ENCODE measurements at regions not wholly inside any gene's neighbourhood (a gene's known extent, or its start where the extent isn't known, plus 50 kb on each side); places are given as distances from the start of the nearest gene placed in this dataset.
A peak's percentile ranks its signal among the peaks of the same experiment; 100 is the strongest.

GRCh38 chr11:27195837-27196202 is 155.2 kb downstream of the BBOX1 start:
- no peak for TF ChIP-seq TCF7L2 (IDR thresholded peaks at IDR 0.05; ENCODE audit: low read depth, low read length)
- TF ChIP-seq CTCF (IDR thresholded peaks at IDR 0.05): no peak
- TF ChIP-seq, protein P1, sequence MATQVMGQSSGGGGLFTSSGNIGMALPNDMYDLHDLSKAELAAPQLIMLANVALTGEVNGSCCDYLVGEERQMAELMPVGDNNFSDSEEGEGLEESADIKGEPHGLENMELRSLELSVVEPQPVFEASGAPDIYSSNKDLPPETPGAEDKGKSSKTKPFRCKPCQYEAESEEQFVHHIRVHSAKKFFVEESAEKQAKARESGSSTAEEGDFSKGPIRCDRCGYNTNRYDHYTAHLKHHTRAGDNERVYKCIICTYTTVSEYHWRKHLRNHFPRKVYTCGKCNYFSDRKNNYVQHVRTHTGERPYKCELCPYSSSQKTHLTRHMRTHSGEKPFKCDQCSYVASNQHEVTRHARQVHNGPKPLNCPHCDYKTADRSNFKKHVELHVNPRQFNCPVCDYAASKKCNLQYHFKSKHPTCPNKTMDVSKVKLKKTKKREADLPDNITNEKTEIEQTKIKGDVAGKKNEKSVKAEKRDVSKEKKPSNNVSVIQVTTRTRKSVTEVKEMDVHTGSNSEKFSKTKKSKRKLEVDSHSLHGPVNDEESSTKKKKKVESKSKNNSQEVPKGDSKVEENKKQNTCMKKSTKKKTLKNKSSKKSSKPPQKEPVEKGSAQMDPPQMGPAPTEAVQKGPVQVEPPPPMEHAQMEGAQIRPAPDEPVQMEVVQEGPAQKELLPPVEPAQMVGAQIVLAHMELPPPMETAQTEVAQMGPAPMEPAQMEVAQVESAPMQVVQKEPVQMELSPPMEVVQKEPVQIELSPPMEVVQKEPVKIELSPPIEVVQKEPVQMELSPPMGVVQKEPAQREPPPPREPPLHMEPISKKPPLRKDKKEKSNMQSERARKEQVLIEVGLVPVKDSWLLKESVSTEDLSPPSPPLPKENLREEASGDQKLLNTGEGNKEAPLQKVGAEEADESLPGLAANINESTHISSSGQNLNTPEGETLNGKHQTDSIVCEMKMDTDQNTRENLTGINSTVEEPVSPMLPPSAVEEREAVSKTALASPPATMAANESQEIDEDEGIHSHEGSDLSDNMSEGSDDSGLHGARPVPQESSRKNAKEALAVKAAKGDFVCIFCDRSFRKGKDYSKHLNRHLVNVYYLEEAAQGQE (IDR thresholded peaks at IDR 0.05; ENCODE audit: insufficient read depth in 1 of 2, low read depth in 2 of 2, low read length in 1 of 2): no peak
- TF ChIP-seq POLR2AphosphoS5 (IDR thresholded peaks at IDR 0.05; ENCODE audit: low read depth, low read length): no peak
- TF ChIP-seq SIN3A (IDR thresholded peaks at IDR 0.05; ENCODE audit: borderline replicate concordance, insufficient read depth, low read depth, low read length): no peak
- peaks cover 23% of the 10 kb centered on the region for H3K4me1 ChIP-seq (ENCODE audit: control insufficient read depth, insufficient read depth, low read length)
- peak overlapping the region; percentile 83; the same call in 1 of the 2 replicates for H3K27ac ChIP-seq (ENCODE audit: low read length)
- H3K9me3 ChIP-seq (ENCODE audit: control insufficient read depth, insufficient read depth, low read depth, low read length): no peaks in the 10 kb centered on the region
- in situ Hi-C loops (cut with HindIII; ENCODE audit: low pct_unique_long_range_greater_than_20kb, low sequenced_read_pairs) (no loop called here), intact Hi-C loops (cut with micrococcal nuclease; ENCODE audit: unreplicated experiment) (no loop called here)
- no peaks in the 10 kb centered on the region for H3K27me3 ChIP-seq (ENCODE audit: control insufficient read depth, insufficient read depth, low read length)
- CTCF ChIA-PET: no interaction called here
- POLR2A ChIA-PET: no interaction called here
- no TSS peak for BruUV-seq (replicated peaks)
- no peak overlapping the region for H3K4me3 ChIP-seq (ENCODE audit: low read depth in 2 of 2, low read length in 2 of 2)
- no peaks in the 10 kb centered on the region for H3K36me3 ChIP-seq (ENCODE audit: control insufficient read depth, insufficient read depth, low read length)
- ATAC-seq: no peak
- DNase-seq (ENCODE audit: low read depth, low spot score): no peak

DNA sequence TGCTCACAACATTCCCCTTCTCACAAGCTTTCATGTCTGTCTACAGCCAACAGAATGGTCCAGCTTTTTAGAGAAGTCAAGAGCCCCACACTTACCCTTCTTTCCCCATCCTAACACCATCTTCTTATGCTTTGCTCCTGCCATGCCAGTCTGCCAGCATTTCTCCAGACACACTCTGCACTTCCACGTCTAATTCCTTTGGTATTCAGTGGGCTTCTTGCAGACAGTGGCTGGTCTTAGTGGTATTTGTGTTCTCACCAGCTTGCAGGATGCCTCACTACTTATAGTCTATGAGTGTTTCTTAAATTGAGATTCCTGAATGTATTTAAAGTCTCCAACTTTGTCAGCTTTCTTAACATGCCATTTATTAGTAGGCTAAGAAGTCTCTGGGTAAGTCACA is 154.4 kb downstream of the BBOX1 start:
- POLR2A ChIA-PET: no interaction called here
- in situ Hi-C loops (cut with HindIII; ENCODE audit: low pct_unique_long_range_greater_than_20kb, low sequenced_read_pairs) (no loop called here), intact Hi-C loops (cut with micrococcal nuclease; ENCODE audit: unreplicated experiment) (no loop called here)
- Histone ChIP-seq H3K27ac (ENCODE audit: low read length) (peak overlapping the region; percentile 83; the same call in 1 of the 2 replicates), H3K36me3 (ENCODE audit: control insufficient read depth, insufficient read depth, low read length) (no peaks in the 10 kb centered on the region), H3K27me3 (ENCODE audit: control insufficient read depth, insufficient read depth, low read length) (no peaks in the 10 kb centered on the region), H3K4me3 (ENCODE audit: low read depth in 2 of 2, low read length in 2 of 2) (no peak overlapping the region), H3K9me3 (ENCODE audit: control insufficient read depth, insufficient read depth, low read depth, low read length) (no peaks in the 10 kb centered on the region), H3K4me1 (ENCODE audit: control insufficient read depth, insufficient read depth, low read length) (peaks cover 14% of the 10 kb centered on the region; the same call in 1 of the 2 replicates)
- no peak for DNase-seq (ENCODE audit: low read depth, low spot score)
- no peak for TF ChIP-seq CTCF (IDR thresholded peaks at IDR 0.05)
- TF ChIP-seq POLR2AphosphoS5 (IDR thresholded peaks at IDR 0.05; ENCODE audit: low read depth, low read length): no peak
- TF ChIP-seq, protein P1 (IDR thresholded peaks at IDR 0.05; ENCODE audit: insufficient read depth in 1 of 2, low read depth in 2 of 2, low read length in 1 of 2): no peak
- TF ChIP-seq SIN3A (IDR thresholded peaks at IDR 0.05; ENCODE audit: borderline replicate concordance, insufficient read depth, low read depth, low read length): no peak
- TF ChIP-seq TCF7L2 (IDR thresholded peaks at IDR 0.05; ENCODE audit: low read depth, low read length): no peak
- CTCF ChIA-PET: no interaction called here
- no peak for ATAC-seq
- BruUV-seq (replicated peaks): no TSS peak
